IPS DF 4.7 (cell line): ENCODE measurements at regions not wholly inside any gene's neighbourhood (a gene's known extent, or its start where the extent isn't known, plus 50 kb on each side); places are given as distances from the start of the nearest gene placed in this dataset.
"Not testable (repeated sequence)": the region's sequence is repeated elsewhere in the genome, so short reads cannot be mapped to it uniquely, and the experiment has no call there.

ENCODE experiments used
- DNase-seq: peaks from one replicate; pipeline ENCODE4 v3.0.0-alpha.2; 2013; ENCODE audit warnings: low spot score; ENCODE audit errors: extremely low read depth

- no peak for DNase-seq
These were observed 341.5 kb upstream of the DNAJC19 start for GRCh38 chr3:181330821-181331563.

GRCh38 chr3:181330257-181330656 lies 340.7 kb upstream of the DNAJC19 start:
- DNase-seq = no peak

- DNase-seq = no peak
These were observed 339.5 kb upstream of the DNAJC19 start for GRCh38 chr3:181329024-181329423.

- no peak for DNase-seq
These were observed 338.8 kb upstream of the DNAJC19 start for GRCh38 chr3:181328346-181328745.

- no peak for DNase-seq
These were observed 337.8 kb upstream of the DNAJC19 start for GRCh38 chr3:181327349-181327748.

- no peak for DNase-seq
These were observed 337.2 kb upstream of the DNAJC19 start for GRCh38 chr3:181326637-181327223.

GRCh38 chr3:181324516-181324915 lies 335.0 kb upstream of the DNAJC19 start:
- DNase-seq = not testable (repeated sequence)

GRCh38 chr3:181318321-181318720 lies 328.8 kb upstream of the DNAJC19 start:
- DNase-seq = no peak

GRCh38 chr3:181317508-181317907 lies 328.0 kb upstream of the DNAJC19 start:
- no peak for DNase-seq

GRCh38 chr3:181316482-181316881 lies 326.9 kb upstream of the DNAJC19 start:
- DNase-seq = no peak

GRCh38 chr3:181313335-181313734 lies 323.8 kb upstream of the DNAJC19 start:
- no peak for DNase-seq

GRCh38 chr3:181311186-181311585 lies 321.6 kb upstream of the DNAJC19 start:
- no peak for DNase-seq

- no peak for DNase-seq
These were observed 313.4 kb upstream of the DNAJC19 start for GRCh38 chr3:181302960-181303359.

GRCh38 chr3:181300033-181300432 lies 310.5 kb upstream of the DNAJC19 start:
- no peak for DNase-seq

GRCh38 chr3:181298421-181298820 lies 308.9 kb upstream of the DNAJC19 start:
- DNase-seq = no peak

- DNase-seq = no peak
These were observed 303.4 kb upstream of the DNAJC19 start for GRCh38 chr3:181292984-181293383.

- no peak for DNase-seq
These were observed 301.4 kb upstream of the DNAJC19 start for GRCh38 chr3:181290941-181291340.

- DNase-seq = no peak
These were observed 299.8 kb upstream of the DNAJC19 start for GRCh38 chr3:181289306-181289705.

- DNase-seq = no peak
These were observed 298.6 kb upstream of the DNAJC19 start for GRCh38 chr3:181288145-181288544.

- no peak for DNase-seq
These were observed 289.7 kb upstream of the DNAJC19 start for GRCh38 chr3:181279239-181279565.

- DNase-seq = no peak
These were observed 289.1 kb upstream of the DNAJC19 start for GRCh38 chr3:181278468-181279238.

GRCh38 chr3:181276358-181276896 lies 286.9 kb upstream of the DNAJC19 start:
- no peak for DNase-seq
